ENCODE measurements at regions not wholly inside any gene's neighbourhood (a gene's known extent, or its start where the extent isn't known, plus 50 kb on each side); places are given as distances from the start of the nearest gene placed in this dataset.

- TF ChIP-seq EZH2phosphoT487 (conservative IDR thresholded peaks at IDR 0.05; ENCODE audit: low read length) = no peak
- no peak for TF ChIP-seq CTCF (IDR thresholded peaks at IDR 0.05; ENCODE audit: insufficient read depth, low read length, poor library complexity, severe bottlenecking)
Measured at GRCh38 chr11:92740276-92740675, 229.2 kb upstream of the MTNR1B start.

All from SU-DHL-6 (cell line).